HG02938 (cell line): ENCODE measurements at regions not wholly inside any gene's neighbourhood (a gene's known extent, or its start where the extent isn't known, plus 50 kb on each side); places are given as distances from the start of the nearest gene placed in this dataset.

Experiments
- ATAC-seq: cut with Tn5 transposase; IDR thresholded peaks from one replicate; pipeline ENCODE4 v1.9.1; 2021; ENCODE audit warnings: mild to moderate bottlenecking, moderate library complexity; ENCODE audit not compliant: unreplicated experiment

DNA sequence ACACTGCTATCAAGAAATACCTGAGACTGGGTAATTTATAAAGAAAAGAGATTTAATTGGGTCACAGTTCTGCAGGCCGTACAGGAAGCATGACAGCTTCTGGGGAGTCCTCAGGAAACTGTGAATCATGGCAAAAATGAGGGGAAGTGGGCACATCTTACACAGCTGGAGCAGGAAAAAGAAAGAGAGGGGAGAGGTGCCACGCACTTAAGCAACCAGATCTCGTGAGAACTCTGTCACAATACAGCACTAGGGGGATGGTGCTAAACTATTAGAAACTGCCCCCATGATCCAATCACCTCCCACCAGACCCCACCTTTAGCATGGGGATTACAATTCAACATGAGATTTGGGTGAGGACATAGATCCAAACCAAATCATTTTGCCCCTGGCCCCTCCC is 105.5 kb upstream of the CPLX2 start:
- ATAC-seq = no peak

DNA sequence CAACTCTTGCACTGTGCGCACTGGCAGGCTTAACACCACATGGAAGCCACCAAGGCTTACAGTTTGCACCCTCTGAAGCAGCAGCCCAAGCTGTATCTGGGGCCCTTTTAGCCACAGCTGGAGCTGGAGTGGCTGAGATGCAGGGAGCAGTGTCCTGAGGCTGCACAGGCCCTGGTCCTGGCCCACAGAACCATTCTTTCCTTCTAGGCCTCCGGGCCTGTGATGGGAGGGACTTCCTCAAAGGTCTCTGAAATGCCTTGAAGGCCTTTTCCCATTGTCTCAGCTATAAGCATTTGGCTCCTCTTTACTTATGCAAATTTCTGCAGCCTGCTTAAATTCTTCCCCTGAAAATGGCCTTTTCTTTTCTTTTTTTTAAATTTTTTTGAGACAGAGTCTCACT is 104.4 kb upstream of the CPLX2 start:
- no peak for ATAC-seq

DNA sequence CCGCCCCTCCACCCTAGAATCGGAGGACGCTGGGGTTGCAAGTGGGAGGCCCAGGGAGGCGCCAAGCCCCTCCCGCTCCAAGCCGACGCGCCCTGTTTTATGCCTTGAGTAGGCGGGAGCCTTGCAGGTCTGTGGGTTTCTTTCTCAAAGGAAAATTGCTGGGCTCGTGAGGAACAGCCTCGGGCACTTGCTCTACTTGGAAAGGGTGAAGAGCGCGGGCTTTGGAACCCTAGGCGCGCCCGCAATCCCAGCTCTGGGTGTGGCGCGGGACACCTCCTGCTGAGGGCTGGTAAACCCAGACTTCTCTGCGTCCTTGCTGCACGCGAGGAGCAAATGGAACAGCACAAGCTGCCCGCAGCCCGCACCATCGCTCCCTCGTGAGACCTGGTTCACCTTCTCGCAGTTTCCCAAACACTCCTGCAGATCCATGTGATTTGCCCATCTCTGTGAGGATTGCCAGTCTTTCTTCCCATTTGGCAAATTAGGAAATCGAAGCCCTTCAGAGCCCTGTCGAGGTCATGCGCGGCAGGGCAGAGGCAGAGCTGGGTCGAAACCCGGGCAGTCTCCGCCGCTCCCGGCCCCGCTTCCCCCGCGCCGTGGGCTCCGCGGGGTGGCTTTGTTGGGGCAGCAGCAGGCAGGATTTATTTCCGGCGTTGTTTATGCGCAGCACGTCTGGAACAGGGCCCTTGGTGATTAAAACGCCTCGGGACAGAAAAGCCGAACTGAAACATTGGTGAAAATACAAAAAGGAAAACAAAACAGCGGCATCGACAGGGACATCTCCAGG is 98.4 kb upstream of the CPLX2 start:
- ATAC-seq = no peak

DNA sequence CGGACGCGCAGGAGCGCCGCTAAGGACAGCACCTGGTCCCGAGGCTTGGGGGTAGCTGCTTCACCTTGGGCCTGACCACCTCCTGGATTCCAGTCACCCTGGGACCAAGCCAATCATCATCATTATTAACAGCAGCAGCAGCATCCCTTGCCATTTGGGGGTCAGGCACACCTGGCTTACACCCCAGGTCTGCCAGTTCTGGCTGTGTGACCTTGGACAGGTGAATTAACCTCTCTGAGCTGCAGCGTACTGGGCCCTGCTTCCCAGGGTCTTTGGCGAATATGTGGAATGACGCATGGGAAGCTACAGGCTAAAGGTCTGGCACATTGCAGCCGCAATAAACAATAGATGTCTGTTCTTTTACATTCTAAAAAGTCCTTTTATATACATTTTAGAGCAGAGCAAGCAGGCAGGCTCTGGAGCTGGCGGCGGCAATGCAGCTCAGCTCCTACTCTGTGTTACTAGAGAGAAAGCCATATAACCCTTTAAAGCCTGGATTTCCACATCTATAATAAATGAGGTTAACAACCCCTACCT is 97.8 kb upstream of the CPLX2 start:
- no peak for ATAC-seq

DNA sequence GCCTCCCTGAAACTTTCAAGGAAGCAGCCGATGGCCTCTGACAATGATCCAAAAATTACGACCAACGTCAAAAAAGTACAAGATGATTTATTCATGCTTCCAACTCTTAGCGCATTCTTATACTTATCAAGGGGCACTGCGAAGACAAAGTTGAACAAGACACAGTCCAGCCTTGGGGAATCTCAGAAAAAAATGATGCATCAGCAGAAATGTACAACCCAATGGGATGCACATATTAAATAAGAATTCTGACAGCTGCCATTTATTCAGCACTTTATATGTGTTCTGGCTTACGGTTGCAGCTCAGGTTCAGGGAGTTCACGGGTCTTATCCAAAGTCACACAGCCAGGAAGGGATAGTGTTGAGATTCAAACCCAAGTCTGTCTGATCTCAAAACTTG is 96.0 kb upstream of the CPLX2 start:
- no peak for ATAC-seq

DNA sequence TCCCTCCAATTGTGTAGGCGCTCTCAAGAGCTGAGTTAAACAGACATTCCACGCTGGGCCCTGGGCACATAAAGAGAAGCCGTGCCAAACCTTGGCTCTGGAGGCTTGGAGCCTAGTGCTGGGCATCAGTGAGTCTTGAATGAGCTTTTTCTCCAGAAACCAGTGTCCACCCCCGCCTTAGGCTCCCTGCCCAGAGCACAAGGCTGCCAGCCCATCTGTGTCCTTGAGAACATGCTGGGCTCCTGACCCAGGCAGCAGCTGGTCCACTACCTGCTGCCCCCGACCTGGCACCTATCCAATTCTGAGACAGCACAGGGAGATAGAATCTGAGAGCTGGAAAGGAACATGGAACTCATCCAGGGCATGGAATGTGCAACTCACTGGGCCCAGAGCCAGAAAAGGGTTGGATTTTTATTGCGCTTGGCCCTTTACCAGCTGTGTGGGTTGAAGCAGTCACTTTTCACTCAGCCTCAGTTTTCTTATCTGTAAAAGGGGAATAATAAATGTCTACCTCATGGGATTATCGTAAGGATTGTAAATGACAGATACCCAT is 92.4 kb upstream of the CPLX2 start:
- ATAC-seq = no peak

DNA sequence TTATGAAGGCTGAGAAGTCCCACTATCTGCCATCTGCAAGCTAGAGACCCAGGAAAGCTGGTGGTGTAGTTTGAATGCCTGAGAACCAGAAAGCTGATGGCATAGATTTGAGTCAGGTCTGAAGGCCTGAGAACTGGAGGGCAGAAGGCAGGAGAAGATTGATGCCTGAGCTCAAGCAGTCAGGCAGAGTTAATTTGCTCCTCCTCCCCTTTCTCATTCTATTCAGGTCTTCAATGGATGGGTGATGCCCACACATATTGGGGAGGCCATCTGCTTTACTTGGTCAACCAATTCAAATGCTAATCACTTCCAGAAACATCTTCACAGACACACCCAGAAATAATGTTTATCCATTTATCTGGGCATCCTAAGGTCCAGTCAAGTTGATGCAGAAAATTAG is 87.6 kb upstream of the CPLX2 start:
- no peak for ATAC-seq

DNA sequence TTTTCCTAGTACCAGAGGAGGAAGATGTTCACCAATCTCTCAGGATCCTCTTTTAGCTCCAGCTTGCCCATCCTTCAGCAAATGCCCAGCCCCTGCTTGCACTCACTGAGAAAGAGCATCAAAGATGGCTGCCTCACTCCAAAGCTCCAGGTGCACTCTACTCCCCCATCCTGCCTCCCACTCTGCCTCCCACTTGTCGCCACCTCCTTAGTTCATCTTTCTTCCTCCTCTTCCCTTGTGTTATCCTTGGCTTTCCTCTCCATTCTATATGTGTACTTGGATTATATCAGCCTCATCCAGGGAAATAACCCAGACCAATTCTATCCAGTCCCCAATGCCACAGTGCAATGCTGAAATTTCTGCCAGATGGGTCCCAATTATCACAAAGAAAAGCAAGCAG is 87.1 kb upstream of the CPLX2 start:
- ATAC-seq = no peak

DNA sequence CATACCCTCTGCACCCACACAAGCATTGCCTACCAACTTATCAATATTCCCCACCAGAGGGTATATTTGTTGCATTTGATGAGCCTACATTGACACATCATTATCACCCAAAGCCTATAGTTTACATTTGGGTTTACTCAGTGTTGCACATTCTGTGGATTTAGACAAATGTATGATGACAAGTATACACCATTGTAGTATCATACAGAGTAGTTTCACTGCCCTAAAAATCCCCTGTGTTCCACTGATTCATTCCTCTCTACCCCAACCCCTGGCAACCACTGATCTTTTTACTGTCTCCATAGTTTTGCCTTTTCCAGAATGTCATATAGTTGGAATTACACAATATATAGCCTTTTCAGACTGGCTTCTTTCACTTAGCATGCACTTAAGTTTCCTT is 85.7 kb upstream of the CPLX2 start:
- ATAC-seq = no peak

DNA sequence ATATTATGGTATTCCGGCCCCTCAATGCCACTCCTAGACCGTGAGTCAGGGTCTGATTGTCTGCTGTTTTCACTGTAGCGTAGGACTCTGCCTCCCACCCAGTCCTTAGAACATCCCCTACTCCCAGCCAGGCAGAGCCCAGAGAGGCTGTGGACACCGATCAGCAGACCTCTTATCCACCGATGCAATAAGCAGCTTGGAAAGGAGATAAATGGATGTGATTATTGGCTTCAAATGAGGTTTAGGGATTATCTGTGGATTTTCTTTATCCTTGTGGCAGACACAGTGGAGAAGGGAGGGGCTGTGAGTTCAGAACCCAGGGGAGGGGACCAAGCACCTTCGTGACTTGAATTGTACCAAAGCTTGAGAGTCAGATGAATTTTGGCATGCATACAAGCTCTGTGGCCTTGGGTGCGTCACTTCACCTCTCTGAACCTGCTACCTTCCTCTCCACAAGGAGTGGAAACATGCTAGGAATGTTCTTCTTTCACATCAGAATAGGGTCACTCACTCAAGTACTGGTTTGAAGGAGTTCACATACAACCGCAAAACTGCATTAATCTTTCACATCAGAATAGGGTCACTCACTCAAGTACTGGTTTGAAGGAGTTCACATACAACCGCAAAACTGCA is 83.1 kb upstream of the CPLX2 start:
- no peak for ATAC-seq

DNA sequence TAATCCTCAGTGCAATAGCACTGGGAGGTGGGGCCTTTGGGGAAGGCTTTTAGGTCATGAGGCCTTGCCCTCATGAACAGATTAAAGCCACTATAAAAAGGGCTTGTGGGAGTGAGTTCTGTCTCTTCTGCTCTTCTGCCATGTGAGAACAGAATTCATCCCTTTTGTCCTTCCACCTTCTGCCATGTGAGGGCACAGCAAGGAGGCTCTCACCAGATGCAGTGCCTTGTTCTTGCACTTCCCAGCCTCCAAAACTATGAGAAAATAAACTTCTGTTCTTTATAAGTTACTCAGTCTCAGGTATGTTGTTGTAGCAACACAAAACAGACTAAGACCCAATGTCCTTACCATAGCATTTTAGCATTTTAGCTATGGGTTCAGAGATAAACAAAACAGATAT is 81.7 kb upstream of the CPLX2 start:
- ATAC-seq = no peak

DNA sequence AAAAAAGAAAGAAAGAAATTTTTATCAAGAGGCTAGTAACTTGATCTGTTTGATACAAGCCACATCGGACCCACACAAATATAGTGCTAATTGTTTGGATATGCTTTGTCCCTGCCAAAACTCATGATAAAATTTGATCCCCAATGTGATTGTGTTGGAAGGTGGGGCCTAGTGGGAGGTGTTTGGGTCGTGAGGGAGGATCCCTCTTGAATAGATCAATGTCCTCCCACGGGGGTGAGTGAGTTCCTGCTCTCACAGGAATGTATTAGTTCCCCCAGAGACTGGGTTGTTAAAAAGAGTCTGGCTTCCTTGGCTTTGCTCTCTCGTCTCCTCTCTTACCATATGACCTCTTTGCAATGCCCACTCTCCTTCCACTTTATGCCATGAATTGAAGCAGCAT is 80.6 kb upstream of the CPLX2 start:
- ATAC-seq = no peak

DNA sequence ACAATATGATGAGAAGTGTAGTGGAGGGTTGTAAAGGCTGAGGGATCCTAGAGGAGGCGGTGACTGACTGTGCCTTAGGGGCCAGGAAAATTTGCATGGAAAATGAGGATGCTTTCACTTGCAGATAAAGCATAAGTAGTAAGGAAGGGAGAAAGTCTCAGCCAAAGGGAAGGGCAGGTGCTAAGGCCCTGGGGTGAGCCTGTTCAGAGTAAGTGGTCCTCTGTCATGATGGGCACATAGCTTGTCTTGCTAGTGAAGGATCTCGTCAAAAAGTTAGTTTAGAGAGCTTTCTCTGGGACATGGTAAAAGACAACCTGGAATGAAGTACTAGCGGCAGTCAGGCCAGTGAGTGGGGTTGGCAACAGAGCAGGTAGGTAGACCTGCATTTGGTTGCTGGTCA is 75.4 kb upstream of the CPLX2 start:
- ATAC-seq = no peak

DNA sequence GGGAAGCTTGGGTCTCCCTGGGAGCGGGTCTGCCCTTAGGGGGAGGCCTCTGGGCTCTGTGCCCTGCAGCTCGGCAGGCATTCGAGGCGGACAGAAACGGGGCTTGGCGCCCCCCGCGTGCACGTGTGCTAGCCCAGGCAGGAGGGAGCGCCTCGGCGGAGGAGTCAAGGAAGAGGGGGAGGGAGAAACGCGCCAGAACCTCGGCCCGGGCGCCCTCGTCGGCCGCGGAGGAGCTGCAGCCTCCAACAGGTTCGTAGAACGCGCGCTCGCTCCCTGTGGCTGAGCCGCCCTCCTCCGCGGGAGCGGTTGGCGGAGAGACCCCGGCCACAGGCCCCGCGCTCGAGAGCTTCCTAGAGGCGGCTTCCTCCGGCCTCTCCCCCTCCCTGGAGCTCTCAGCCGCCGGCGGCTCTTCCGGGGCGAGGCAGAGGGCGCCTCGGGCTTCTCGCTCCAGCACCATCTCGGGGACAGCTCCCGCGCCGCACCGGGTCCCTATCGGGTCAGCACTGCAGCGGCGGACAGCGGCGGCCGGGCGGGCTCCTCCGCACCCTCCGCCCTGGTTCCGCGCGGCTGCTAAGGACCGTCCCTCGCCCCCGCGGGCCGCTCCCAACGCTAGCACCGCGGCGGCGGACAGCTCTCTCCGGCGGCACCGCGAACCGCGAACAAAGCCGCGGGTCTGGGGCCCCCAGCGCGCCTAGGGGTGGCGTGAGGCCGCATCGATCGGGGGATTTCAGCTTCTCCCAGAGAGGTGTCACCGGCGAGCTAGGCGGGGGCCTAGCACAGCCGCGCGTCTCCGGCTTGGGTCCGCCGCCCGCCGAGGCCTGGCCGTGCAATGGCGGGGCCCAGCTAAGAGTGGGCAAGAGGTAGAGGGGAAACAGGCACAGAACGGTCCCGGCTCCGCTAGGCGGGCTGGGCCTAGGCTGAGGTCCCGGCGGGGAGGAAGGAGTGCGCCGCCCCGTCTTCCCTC is 74.6 kb upstream of the CPLX2 start:
- ATAC-seq = peak; percentile 80

DNA sequence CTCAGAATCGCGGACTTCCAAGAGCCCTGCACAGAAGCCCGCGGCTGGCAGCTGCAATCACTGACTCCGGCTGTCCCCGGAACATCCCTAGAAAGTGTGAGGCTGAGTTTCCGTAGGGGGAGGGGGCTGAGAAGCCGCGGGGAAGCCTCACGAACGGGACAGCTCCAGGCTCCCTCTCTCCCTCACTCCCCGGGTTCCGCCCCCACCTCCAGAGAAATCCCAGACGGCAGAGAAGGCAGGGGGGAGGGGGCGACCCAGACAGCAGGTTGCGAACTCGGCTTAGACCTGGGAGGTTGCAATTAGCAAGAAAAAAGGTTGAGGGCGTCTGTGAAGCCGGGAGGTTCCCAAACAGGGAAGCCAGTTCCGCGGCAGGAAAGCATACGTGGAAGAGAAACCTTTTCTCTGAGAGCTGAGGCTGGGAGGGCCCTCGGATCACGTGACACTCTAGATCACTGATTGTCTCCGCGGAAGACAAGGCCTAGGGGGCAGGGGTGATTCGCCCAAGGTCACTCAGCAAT is 73.8 kb upstream of the CPLX2 start:
- ATAC-seq = no peak

DNA sequence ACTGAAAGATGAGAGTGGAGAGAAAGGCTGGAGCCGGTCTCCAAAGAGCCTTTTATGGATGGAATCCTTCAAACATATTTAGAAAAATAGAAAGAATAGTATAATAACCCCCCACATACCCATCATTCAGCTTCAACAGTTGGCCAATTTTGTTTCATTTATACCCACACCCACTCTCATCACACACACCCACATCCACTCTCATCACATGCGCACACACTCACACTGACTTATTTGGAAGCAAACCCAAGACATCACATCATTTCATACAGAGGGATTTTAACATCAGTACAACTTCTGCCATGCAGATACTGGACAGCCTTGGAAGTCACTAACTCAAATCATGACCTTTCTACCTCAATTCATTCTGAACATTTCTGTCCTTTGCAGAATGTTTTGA is 72.8 kb upstream of the CPLX2 start:
- no peak for ATAC-seq

DNA sequence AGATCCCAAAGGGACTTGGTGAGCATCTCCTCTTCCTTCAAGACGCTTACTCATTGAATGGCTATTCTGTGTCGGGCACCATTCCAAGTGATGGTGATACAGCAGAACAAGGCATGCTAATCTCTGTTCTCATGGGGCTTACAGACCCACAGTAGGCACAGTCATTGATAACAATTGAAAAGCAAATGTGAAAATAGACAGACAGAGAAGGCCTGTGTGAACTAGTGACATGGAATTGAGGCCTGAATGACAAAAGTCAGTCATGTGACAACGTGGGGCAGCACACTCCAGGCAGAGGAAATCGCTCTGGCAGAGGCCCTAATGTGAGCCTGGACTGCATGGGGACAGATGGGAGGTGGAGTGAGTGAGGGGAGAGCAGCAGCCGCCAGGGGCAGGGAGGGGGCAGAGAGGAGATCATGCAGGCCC is 70.7 kb upstream of the CPLX2 start:
- no peak for ATAC-seq

DNA sequence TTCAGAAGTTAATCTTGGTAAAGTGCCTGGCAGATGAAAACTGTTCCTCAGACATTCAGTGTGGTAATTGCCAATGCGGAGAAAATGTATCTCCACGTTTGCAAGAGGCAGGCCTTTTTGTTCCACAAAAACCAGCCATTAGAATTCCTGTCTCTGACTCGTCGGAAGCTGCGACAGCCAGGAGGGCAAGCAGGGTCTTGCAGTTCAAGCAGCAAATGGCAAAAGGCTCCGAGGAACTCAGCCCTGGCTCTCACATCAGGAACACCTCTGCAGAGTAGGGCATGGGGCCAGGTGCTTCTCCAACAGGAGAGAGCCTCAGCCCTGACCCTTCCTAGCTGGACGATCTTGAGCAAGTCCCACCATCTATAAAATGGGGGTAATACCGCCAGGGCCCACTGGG is 69.0 kb upstream of the CPLX2 start:
- ATAC-seq = no peak

DNA sequence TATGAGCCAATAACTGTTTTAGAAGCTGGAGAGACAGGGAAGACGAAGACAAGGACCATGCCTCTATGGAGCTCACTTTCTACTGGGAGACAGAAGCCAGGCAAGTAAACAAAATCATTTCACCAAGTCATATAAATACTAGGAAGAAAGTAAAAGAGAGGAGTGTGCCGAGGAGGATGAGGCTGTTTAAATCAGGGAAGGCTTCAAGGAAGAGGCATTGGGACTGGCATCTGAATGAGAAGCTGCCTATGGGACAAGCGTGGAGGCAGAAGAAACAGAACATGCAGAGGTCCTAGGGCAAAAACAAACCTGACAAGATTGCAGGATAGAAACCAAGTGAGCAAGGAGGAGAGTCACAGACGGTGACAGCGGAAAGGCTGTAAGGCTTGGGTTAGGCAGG is 68.1 kb upstream of the CPLX2 start:
- ATAC-seq = no peak

DNA sequence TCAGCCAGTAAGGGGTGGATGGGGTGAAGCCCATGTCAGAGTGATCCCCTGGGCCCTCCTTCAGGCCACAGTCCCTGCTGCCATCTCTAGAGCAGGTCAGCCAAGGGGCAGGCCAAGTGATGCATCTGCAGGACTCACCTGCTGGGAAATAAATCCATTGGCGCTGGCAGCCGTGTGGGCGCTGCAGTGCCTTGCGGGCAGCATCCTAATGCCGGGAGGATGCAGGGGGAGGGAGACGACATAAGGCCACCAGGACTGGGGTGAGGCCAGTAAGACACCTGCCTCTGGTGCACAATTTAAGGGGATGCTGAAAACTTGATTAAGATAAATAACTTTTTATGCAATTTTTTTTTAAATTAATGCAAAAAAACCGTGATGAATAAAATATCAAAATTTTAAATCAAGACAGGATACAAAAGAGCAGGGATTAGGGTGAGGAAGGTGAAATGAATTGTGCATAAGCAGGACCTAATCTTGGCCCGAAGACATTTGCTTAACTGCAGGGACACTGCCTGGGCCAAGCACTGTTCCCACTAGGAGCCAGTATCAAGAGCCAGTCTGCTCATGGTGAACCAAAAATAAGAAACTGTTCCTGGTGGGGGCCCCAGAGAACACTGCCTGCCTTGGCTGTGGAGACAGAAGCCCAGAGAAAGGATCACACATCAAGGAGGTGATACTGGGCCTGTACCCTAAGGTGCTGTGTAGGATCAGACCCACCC is 67.5 kb upstream of the CPLX2 start:
- no peak for ATAC-seq
